Colonic mucosa (tissue), 4 donors: ENCODE measurements at regions not wholly inside any gene's neighbourhood (a gene's known extent, or its start where the extent isn't known, plus 50 kb on each side); places are given as distances from the start of the nearest gene placed in this dataset.
"Not testable (repeated sequence)": the region's sequence is repeated elsewhere in the genome, so short reads cannot be mapped to it uniquely, and the experiment has no call there.

ENCODE experiments used
- DNase-seq: peaks from one replicate; pipeline ENCODE4 v3.0.0-alpha.2; 2020
- H3K27ac ChIP-seq: fragments of 200-600 bp; one replicate; pipeline ENCODE4 v1.8.0; 2021
- H3K27me3 ChIP-seq: fragments of 200-600 bp; one replicate; pipeline ENCODE4 v1.8.0; 2021
- H3K36me3 ChIP-seq: fragments of 200-600 bp; one replicate; pipeline ENCODE4 v1.8.0; 2021
- H3K4me1 ChIP-seq: fragments of 200-600 bp; one replicate; pipeline ENCODE4 v1.8.0; 2021; ENCODE audit warnings: mild to moderate bottlenecking
- H3K4me3 ChIP-seq: fragments of 200-600 bp; one replicate; pipeline ENCODE4 v1.8.0; 2021
- H3K9ac ChIP-seq, 2 donors: one replicate each; pipeline ENCODE4 v1.7.0; 2013; ENCODE audit warnings: control low read depth in 2 of 2, low read depth in 2 of 2, low read length in 2 of 2
- H3K9me3 ChIP-seq: fragments of 200-600 bp; one replicate; pipeline ENCODE4 v1.8.0; 2021
- intact Hi-C: fragments of 100-400 bp; cut with DNase I; formaldehyde crosslinking; loops from one replicate; pipeline ENCODE4 v1.14.1; 2022
- TF ChIP-seq, protein P1 (sequence below): fragments of 200-600 bp; IDR thresholded peaks from one replicate; pipeline ENCODE4 v1.8.0; 2022; ENCODE audit warnings: antibody characterized with exemption, mild to moderate bottlenecking
- donor health status: healthy.
- donor health status: DM: no; HTN: no; CAD: no.
- donor health status: DM: no; HTN: no; CAD: no.

DNA sequence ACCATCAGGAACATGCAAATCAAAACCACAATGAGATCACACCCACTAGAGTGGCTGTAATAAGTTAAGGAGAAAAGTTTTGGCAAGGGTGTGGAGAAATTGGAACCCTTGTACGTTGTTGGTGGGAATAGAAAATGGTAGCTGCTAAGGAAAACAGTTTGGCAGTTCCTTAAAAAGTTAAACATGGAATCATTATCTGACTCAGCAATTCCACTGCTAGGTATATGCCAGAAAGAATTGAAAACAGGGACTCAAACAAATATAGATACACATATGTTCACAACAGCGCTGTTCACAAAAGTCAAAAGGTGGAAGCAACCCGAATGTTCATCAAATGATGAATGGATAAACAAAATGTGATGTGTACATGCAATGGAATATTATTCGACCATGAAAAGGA, 138.8 kb upstream of the ATP2B2 start:
- no peak overlapping the region for H3K9ac ChIP-seq
- no peaks in the 10 kb centered on the region for H3K27me3 ChIP-seq
- intact Hi-C loops = no loop called here
- no peaks in the 10 kb centered on the region for H3K36me3 ChIP-seq
- TF ChIP-seq, protein P1, sequence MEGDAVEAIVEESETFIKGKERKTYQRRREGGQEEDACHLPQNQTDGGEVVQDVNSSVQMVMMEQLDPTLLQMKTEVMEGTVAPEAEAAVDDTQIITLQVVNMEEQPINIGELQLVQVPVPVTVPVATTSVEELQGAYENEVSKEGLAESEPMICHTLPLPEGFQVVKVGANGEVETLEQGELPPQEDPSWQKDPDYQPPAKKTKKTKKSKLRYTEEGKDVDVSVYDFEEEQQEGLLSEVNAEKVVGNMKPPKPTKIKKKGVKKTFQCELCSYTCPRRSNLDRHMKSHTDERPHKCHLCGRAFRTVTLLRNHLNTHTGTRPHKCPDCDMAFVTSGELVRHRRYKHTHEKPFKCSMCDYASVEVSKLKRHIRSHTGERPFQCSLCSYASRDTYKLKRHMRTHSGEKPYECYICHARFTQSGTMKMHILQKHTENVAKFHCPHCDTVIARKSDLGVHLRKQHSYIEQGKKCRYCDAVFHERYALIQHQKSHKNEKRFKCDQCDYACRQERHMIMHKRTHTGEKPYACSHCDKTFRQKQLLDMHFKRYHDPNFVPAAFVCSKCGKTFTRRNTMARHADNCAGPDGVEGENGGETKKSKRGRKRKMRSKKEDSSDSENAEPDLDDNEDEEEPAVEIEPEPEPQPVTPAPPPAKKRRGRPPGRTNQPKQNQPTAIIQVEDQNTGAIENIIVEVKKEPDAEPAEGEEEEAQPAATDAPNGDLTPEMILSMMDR = no peak
- no peaks in the 10 kb centered on the region for H3K4me1 ChIP-seq
- H3K9me3 ChIP-seq = no peaks in the 10 kb centered on the region
- H3K27ac ChIP-seq = no peak overlapping the region
- H3K4me3 ChIP-seq = no peak overlapping the region
- DNase-seq = no peak

DNA sequence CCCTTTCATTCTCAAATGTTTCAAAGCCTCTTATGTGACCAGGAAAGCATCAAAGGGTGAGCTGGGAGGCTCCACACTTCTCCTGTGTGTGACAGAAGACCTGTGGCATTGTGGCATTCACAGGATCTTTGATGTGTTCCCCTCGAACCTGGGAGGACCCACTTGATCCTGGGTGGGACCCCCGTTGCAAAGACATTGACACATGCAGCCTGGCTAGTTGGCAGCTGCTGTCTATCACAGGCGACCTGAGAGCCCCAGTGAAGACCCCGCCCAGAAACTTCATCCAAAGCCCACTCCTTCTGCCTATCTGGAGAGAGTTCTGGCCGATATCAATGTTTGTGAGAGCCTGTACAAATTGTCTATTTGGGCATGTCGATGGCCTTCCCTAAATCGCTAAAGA, 140.4 kb upstream of the ATP2B2 start:
- Histone ChIP-seq H3K9me3 (no peaks in the 10 kb centered on the region), H3K9ac (no peak overlapping the region), H3K27ac (no peak overlapping the region), H3K27me3 (no peaks in the 10 kb centered on the region), H3K4me1 (no peaks in the 10 kb centered on the region), H3K36me3 (no peaks in the 10 kb centered on the region), H3K4me3 (no peak overlapping the region)
- TF ChIP-seq, protein P1 = no peak
- intact Hi-C loops = no loop called here
- no peak for DNase-seq

DNA sequence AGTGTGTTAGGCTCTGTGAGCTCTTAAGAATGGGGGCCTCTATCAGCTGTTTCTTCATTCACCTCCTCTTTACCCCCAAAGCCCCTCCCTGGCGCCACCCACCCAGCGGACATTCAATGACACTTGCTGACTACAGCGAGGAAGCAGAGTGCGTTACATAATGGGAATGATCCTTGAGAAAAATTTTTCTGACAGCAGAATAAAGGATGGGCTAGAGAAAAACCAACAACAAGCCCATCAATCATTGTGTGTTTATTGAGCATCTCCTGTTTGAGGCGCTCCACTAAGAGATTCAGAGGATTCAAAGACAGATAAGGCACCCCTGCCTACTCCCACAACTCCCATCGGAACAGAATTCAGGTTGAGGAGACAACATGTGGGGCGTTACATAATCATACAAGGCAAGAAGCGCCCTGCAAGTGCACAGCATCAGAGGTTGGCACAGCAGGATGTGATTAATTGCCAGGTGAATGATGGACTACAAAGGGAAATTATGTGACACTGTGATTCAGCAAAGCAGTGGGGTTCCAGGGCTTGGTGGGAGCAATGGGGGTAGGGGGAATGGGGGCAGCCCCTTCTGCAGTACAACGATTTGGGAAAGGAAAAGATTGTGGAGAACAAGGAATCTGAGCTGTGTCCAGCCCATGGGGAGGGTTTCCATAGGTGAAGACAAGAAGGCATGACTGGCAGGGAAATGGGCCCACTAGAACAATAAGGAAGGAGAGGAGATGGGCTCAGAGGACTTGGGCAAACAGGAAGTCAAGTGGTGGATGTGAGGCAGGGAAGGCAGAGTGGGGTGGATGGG, 141.3 kb upstream of the ATP2B2 start:
- Histone ChIP-seq H3K27me3 (no peaks in the 10 kb centered on the region), H3K4me3 (no peak overlapping the region), H3K9me3 (no peaks in the 10 kb centered on the region), H3K36me3 (no peaks in the 10 kb centered on the region), H3K9ac (no peak overlapping the region), H3K27ac (no peak overlapping the region), H3K4me1 (no peaks in the 10 kb centered on the region)
- no peak for DNase-seq
- intact Hi-C loops = no loop called here
- TF ChIP-seq, protein P1 = no peak

DNA sequence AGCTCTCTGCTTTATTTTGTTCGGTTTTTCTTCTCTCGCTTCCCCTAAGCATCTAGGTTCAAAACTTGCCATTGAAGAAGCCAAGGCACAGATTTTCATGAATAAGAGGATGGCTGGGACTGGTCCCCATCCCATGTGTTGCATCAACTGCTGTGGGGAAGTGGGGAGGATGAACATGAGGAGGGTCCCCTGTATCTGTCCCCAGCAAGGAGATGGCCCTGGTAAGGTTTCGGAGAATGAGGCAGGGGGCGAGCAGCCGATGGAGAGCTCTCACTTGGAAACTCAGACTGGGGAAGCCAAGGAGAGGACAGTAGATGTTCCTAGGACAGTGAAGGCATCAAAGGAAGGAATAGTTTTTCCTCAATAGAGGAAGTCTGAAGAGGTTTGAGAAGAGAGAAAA, 142.0 kb upstream of the ATP2B2 start:
- no peak for DNase-seq
- TF ChIP-seq, protein P1 = no peak
- intact Hi-C loops = no loop called here

DNA sequence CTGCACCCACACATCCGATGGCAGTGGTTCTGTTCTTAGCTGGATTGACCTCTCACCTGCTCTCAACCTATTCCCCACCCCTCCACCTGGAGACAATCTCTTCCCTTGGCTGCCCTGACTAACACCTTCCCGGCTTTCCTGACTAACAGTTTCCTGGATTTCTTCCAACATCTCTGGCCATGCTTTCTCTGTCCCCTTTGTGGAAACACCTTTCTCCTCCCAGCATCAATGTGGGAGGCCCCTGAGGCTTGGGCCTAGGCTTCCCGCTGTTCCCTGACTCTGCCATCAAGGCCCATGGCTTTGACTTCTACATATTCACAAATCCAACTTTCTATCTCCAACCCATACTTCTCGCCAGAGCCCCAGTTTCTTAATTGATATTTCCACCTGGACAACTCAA, 142.8 kb upstream of the ATP2B2 start:
- DNase-seq = no peak
- TF ChIP-seq, protein P1 = no peak
- intact Hi-C loops = no loop called here
- H3K36me3 ChIP-seq = no peaks in the 10 kb centered on the region
- H3K4me3 ChIP-seq = no peak overlapping the region
- no peaks in the 10 kb centered on the region for H3K4me1 ChIP-seq
- H3K27me3 ChIP-seq = no peaks in the 10 kb centered on the region
- H3K27ac ChIP-seq = no peak overlapping the region
- H3K9ac ChIP-seq = no peak overlapping the region
- no peaks in the 10 kb centered on the region for H3K9me3 ChIP-seq

More for the DNA sequence above, 142.0 kb upstream of the ATP2B2 start:
- Histone ChIP-seq H3K9me3 (no peaks in the 10 kb centered on the region), H3K9ac (no peak overlapping the region), H3K36me3 (no peaks in the 10 kb centered on the region), H3K4me1 (no peaks in the 10 kb centered on the region), H3K27ac (no peak overlapping the region), H3K27me3 (no peaks in the 10 kb centered on the region), H3K4me3 (no peak overlapping the region)

DNA sequence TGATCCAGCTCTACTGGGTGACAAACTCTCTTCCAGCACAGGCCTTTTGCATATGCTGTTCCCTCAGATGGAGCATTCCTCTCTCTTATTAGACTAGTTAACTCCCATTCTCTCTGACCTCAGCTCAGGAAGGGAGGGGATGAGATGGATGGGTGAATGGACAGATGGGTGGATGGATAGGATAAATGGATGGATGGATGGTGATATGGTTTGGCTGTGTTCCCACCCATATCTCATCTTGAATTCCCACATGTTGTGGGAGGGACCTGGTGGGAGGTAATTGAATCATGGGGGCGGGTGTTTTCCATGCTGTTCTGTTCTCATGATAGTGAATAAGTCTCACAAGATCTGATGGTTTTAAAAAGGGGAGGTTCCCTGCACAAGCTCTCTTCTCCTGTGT, 144.1 kb upstream of the ATP2B2 start:
- H3K27me3 ChIP-seq, H3K9ac ChIP-seq, H3K4me1 ChIP-seq, H3K4me3 ChIP-seq, DNase-seq, H3K27ac ChIP-seq, H3K9me3 ChIP-seq, H3K36me3 ChIP-seq, intact Hi-C loops: not testable (repeated sequence)
